ENCODE measurements at regions not wholly inside any gene's neighbourhood (a gene's known extent, or its start where the extent isn't known, plus 50 kb on each side); places are given as distances from the start of the nearest gene placed in this dataset.

DNA sequence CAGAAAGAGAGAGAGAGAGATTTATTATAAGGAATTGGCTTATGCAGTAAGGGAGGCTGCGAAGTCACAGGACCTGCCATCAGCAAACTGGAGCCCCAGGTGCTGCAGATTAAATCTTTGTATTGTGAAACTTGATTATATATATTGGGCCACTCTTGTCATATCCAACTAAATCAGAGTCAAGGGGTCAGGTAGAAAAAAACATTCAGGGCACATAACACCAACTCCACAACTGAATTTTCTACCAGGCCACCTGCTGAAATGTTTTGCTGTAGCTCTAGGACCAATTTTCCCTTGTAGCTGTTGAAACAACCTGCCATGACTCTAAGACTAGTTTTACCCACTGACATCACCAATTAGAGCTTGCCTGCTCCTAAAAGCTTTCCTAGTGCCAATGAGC is 1240.8 kb downstream of the SLC16A7 start (continued):
- TF ChIP-seq, protein P1, sequence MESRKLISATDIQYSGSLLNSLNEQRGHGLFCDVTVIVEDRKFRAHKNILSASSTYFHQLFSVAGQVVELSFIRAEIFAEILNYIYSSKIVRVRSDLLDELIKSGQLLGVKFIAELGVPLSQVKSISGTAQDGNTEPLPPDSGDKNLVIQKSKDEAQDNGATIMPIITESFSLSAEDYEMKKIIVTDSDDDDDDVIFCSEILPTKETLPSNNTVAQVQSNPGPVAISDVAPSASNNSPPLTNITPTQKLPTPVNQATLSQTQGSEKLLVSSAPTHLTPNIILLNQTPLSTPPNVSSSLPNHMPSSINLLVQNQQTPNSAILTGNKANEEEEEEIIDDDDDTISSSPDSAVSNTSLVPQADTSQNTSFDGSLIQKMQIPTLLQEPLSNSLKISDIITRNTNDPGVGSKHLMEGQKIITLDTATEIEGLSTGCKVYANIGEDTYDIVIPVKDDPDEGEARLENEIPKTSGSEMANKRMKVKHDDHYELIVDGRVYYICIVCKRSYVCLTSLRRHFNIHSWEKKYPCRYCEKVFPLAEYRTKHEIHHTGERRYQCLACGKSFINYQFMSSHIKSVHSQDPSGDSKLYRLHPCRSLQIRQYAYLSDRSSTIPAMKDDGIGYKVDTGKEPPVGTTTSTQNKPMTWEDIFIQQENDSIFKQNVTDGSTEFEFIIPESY (IDR thresholded peaks at IDR 0.05; ENCODE audit: extremely low read depth, insufficient replicate concordance, low read length) = no peak
- TF ChIP-seq ZNF274 (IDR thresholded peaks at IDR 0.05; ENCODE audit: low read depth, low read length) (no peak), TCF7L2 (IDR thresholded peaks at IDR 0.05; ENCODE audit: borderline replicate concordance, extremely low read depth, insufficient read depth, insufficient read length) (no peak), EZH2phosphoT487 (IDR thresholded peaks at IDR 0.05; ENCODE audit: borderline replicate concordance) (no peak), RAD21 (IDR thresholded peaks at IDR 0.05; ENCODE audit: low read depth) (no peak)

DNA sequence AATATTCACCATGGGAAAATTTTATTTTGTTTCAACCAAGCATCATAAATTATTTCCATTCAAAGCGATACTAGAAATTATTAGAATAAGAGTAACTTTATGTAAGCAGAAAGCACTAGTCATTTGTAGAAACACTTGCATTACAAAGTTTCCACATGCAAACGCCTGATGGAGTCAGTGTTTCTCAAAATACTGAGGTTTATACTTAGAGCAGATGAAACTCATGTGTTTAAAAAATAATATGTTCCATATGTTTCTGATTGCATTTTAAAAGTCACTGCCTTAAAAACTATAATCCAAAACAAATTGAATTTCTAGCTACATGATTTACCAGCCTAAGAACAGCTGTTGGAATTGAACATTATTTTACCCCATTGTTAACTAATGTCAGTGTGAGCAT is 1246.4 kb downstream of the SLC16A7 start:
- ChIA-PET CTCF (no interaction called here), POLR2A (no interaction called here), RAD21 (ENCODE audit: low non-redundant PET in 1 of 2, low total read pairs in 2 of 2, uncharacterized antibody in 2 of 2, unreplicated experiment in 2 of 2) (no interaction called here)
- no peaks in the 10 kb centered on the region for H3K4me1 ChIP-seq (ENCODE audit: control insufficient read depth in 1 of 2, insufficient read depth in 2 of 2, low read length in 2 of 2)
- H3K4me2 ChIP-seq (ENCODE audit: low read length) = no peak overlapping the region
- H3K36me3 ChIP-seq (ENCODE audit: control insufficient read depth in 1 of 2, insufficient read depth in 2 of 2, low read length in 2 of 2) = no peaks in the 10 kb centered on the region
- no peak for ATAC-seq
- no peak overlapping the region for H3K9ac ChIP-seq (ENCODE audit: low read length)
- BruUV-seq (replicated peaks) = no TSS peak
- H3K27ac ChIP-seq (ENCODE audit: low read depth, low read length) = no peak overlapping the region
- H3K4me3 ChIP-seq (replicated peaks in 1 of 2; ENCODE audit: low read depth in 1 of 2, low read length in 2 of 2) = no peak overlapping the region
- H2AFZ ChIP-seq (ENCODE audit: low read depth, low read length, poor library complexity, severe bottlenecking) = no peak overlapping the region
- no peaks in the 10 kb centered on the region for H3K79me2 ChIP-seq (ENCODE audit: insufficient read depth, low read length)
- H3K9me3 ChIP-seq (ENCODE audit: control insufficient read depth in 1 of 2, insufficient read depth in 1 of 2, low read depth in 1 of 2, low read length in 2 of 2) = no peaks in the 10 kb centered on the region
- H3K27me3 ChIP-seq (ENCODE audit: insufficient read depth, low read length) = no peaks in the 10 kb centered on the region
- no peak for DNase-seq (ENCODE audit: low read depth, low spot score)
- TF ChIP-seq, protein P2, sequence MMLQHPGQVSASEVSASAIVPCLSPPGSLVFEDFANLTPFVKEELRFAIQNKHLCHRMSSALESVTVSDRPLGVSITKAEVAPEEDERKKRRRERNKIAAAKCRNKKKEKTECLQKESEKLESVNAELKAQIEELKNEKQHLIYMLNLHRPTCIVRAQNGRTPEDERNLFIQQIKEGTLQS (IDR thresholded peaks at IDR 0.05) = no peak
- TF ChIP-seq CBX3 (IDR thresholded peaks at IDR 0.05; ENCODE audit: low read depth) = no peak
- no peak for TF ChIP-seq SIN3A (IDR thresholded peaks at IDR 0.05; ENCODE audit: low read depth)
- no peaks in the 10 kb centered on the region for H3K9me2 ChIP-seq (ENCODE audit: insufficient read depth)
- intact Hi-C loops (cut with micrococcal nuclease) = no loop called here
- no peaks in the 10 kb centered on the region for H4K20me1 ChIP-seq (ENCODE audit: insufficient read depth)
